A549 (cell line): ENCODE measurements at regions not wholly inside any gene's neighbourhood (a gene's known extent, or its start where the extent isn't known, plus 50 kb on each side); places are given as distances from the start of the nearest gene placed in this dataset.

Source experiments
- POLR2A ChIP-seq: IDR thresholded peaks from 2 replicates; pipeline ENCODE4 v1.6.1; 2012; ENCODE audit warnings: mild to moderate bottlenecking, low read length
- SMC3 ChIP-seq: fragments of >200 bp; sonication (Bioruptor Twin); formaldehyde crosslinking; IDR thresholded peaks from 3 replicates; pipeline ENCODE4 v1.6.1; 2018; ENCODE audit warnings: inconsistent platforms

GRCh38 chr20:53691060-53691810 is 97.6 kb upstream of the ZNF217 start:
- TF ChIP-seq SMC3, result no peak
- TF ChIP-seq POLR2A, result no peak
